Activated CD4-positive, alpha-beta memory T cell treated with anti-CD3 and anti-CD28 coated beads, Interleukin-2, amount 10 ng/mL, durations not matched to agents 7 days and 5 days (primary cell): ENCODE measurements at regions not wholly inside any gene's neighbourhood (a gene's known extent, or its start where the extent isn't known, plus 50 kb on each side); places are given as distances from the start of the nearest gene placed in this dataset.

ENCODE experiments used
- CTCF ChIA-PET: fragments of 350-600 bp; sonication (Branson Sonifier 250); formaldehyde crosslinking; loops from one replicate; lab custom pipeline; 2021; ENCODE audit warnings: antibody characterized with exemption, inconsistent platforms; lab: Charles Lee
- POLR2A ChIA-PET: fragments of 350-600 bp; sonication (Branson Sonifier 250); formaldehyde crosslinking; loops from one replicate; lab custom pipeline; 2021; ENCODE audit warnings: antibody characterized with exemption; lab: Charles Lee
- DNase-seq: peaks from one replicate; pipeline ENCODE4 v3.0.0-alpha.2; 2020
- H3K27ac Mint-ChIP-seq: one replicate; pipeline ENCODE4 v1.8.0; 2021; ENCODE audit warnings: mild to moderate bottlenecking, mixed read lengths
- H3K27me3 Mint-ChIP-seq: one replicate; pipeline ENCODE4 v1.8.0; 2021; ENCODE audit warnings: mixed read lengths
- H3K36me3 Mint-ChIP-seq: one replicate; pipeline ENCODE4 v1.8.0; 2021; ENCODE audit warnings: low read depth, mixed read lengths
- H3K4me1 Mint-ChIP-seq: one replicate; pipeline ENCODE4 v1.8.0; 2021; ENCODE audit warnings: mixed read lengths
- H3K4me3 Mint-ChIP-seq: one replicate; pipeline ENCODE4 v1.8.0; 2021; ENCODE audit warnings: mild to moderate bottlenecking, mixed read lengths
- H3K9me3 Mint-ChIP-seq: one replicate; pipeline ENCODE4 v1.8.0; 2021; ENCODE audit warnings: mixed read lengths

GRCh38 chr13:85935868-85936467 is 136.7 kb upstream of the SLITRK6 start:
- POLR2A ChIA-PET: no interaction called here
- H3K4me3 Mint-ChIP-seq: no peak overlapping the region
- peaks cover 19% of the 10 kb centered on the region for H3K9me3 Mint-ChIP-seq
- no peaks in the 10 kb centered on the region for H3K4me1 Mint-ChIP-seq
- no peak overlapping the region for H3K27ac Mint-ChIP-seq
- CTCF ChIA-PET: no interaction called here
- no peaks in the 10 kb centered on the region for H3K27me3 Mint-ChIP-seq
- no peaks in the 10 kb centered on the region for H3K36me3 Mint-ChIP-seq
- DNase-seq: no peak

GRCh38 chr13:85930108-85930507 is 130.9 kb upstream of the SLITRK6 start:
- H3K9me3 Mint-ChIP-seq: peaks cover 6% of the 10 kb centered on the region
- no peak overlapping the region for H3K4me3 Mint-ChIP-seq
- H3K27ac Mint-ChIP-seq: no peak overlapping the region
- ChIA-PET POLR2A (no interaction called here), CTCF (no interaction called here)
- H3K4me1 Mint-ChIP-seq: no peaks in the 10 kb centered on the region
- H3K36me3 Mint-ChIP-seq: no peaks in the 10 kb centered on the region
- no peaks in the 10 kb centered on the region for H3K27me3 Mint-ChIP-seq
- DNase-seq: no peak

- peaks cover 9% of the 10 kb centered on the region for H3K9me3 Mint-ChIP-seq
- H3K4me1 Mint-ChIP-seq: no peaks in the 10 kb centered on the region
- no peaks in the 10 kb centered on the region for H3K27me3 Mint-ChIP-seq
- H3K27ac Mint-ChIP-seq: no peak overlapping the region
- H3K36me3 Mint-ChIP-seq: no peaks in the 10 kb centered on the region
- no peak overlapping the region for H3K4me3 Mint-ChIP-seq
- ChIA-PET CTCF (no interaction called here), POLR2A (no interaction called here)
- DNase-seq: no peak
These were observed 111.7 kb upstream of the SLITRK6 start for GRCh38 chr13:85910962-85911361.

DNA sequence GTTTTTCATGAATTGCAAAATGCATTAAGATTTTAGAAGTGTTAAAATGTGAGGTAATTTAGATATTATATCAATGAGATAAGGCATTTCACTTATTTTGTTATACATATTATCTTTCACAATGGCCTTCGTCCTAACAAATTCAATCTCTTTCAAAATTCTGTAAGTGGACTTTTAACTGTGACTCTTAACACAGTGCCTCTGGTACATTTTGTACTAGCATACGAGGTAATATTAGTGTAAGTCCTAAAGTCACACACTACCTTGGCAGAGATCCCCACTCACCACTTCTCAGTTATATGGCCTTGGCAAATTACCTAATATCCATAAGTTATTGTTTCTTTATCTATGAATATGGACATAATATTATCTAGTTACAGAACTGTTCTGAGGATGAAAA is 101.3 kb upstream of the SLITRK6 start:
- no peak overlapping the region for H3K4me3 Mint-ChIP-seq
- DNase-seq: no peak
- H3K27me3 Mint-ChIP-seq: no peaks in the 10 kb centered on the region
- H3K36me3 Mint-ChIP-seq: no peaks in the 10 kb centered on the region
- ChIA-PET CTCF (no interaction called here), POLR2A (no interaction called here)
- no peaks in the 10 kb centered on the region for H3K4me1 Mint-ChIP-seq
- no peak overlapping the region for H3K27ac Mint-ChIP-seq
- H3K9me3 Mint-ChIP-seq: no peaks in the 10 kb centered on the region

GRCh38 chr13:85896516-85897450 is 97.6 kb upstream of the SLITRK6 start:
- Mint-ChIP-seq H3K27ac (no peak overlapping the region), H3K4me3 (no peak overlapping the region), H3K36me3 (no peaks in the 10 kb centered on the region), H3K9me3 (peaks cover 2% of the 10 kb centered on the region), H3K4me1 (no peaks in the 10 kb centered on the region), H3K27me3 (no peaks in the 10 kb centered on the region)
- ChIA-PET POLR2A (no interaction called here), CTCF (no interaction called here)
- DNase-seq: no peak

- no peak for DNase-seq
- ChIA-PET POLR2A (no interaction called here), CTCF (no interaction called here)
- no peak overlapping the region for H3K4me3 Mint-ChIP-seq
- H3K4me1 Mint-ChIP-seq: no peaks in the 10 kb centered on the region
- no peak overlapping the region for H3K27ac Mint-ChIP-seq
- no peaks in the 10 kb centered on the region for H3K9me3 Mint-ChIP-seq
- no peaks in the 10 kb centered on the region for H3K36me3 Mint-ChIP-seq
- H3K27me3 Mint-ChIP-seq: no peaks in the 10 kb centered on the region
These were observed 88.2 kb upstream of the SLITRK6 start for GRCh38 chr13:85887406-85887805.

DNA sequence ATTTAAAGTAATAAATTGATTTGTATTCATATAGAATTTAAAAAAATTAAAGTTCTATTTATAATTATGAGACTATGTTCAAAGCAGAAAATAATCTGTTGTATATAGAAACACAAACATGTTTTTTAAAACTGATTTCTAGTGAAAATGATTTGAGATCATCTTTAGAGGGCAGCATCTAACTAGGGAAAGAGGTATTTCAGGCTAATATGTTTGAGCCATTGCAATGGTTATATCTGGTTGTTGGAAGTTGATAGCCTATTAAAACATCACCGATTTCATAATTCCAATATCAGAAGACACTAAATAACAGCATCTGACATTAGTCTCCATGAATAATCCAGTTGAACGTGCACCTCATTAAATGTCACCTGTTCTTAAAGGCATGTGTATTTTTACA is 79.8 kb upstream of the SLITRK6 start:
- no peaks in the 10 kb centered on the region for H3K36me3 Mint-ChIP-seq
- ChIA-PET CTCF (no interaction called here), POLR2A (no interaction called here)
- H3K27me3 Mint-ChIP-seq: no peaks in the 10 kb centered on the region
- H3K4me3 Mint-ChIP-seq: no peak overlapping the region
- no peak overlapping the region for H3K27ac Mint-ChIP-seq
- DNase-seq: no peak
- H3K4me1 Mint-ChIP-seq: no peaks in the 10 kb centered on the region
- H3K9me3 Mint-ChIP-seq: no peaks in the 10 kb centered on the region

- Mint-ChIP-seq H3K27ac (no peak overlapping the region), H3K9me3 (no peaks in the 10 kb centered on the region), H3K27me3 (no peaks in the 10 kb centered on the region), H3K4me1 (no peaks in the 10 kb centered on the region), H3K36me3 (no peaks in the 10 kb centered on the region), H3K4me3 (no peak overlapping the region)
- ChIA-PET POLR2A (no interaction called here), CTCF (no interaction called here)
- DNase-seq: no peak
These were observed 65.8 kb upstream of the SLITRK6 start for GRCh38 chr13:85864963-85865530.

- no peak overlapping the region for H3K4me3 Mint-ChIP-seq
- no peak for DNase-seq
- ChIA-PET CTCF (no interaction called here), POLR2A (no interaction called here)
- H3K27ac Mint-ChIP-seq: no peak overlapping the region
- H3K27me3 Mint-ChIP-seq: no peaks in the 10 kb centered on the region
- no peaks in the 10 kb centered on the region for H3K36me3 Mint-ChIP-seq
- no peaks in the 10 kb centered on the region for H3K4me1 Mint-ChIP-seq
- peaks cover 7% of the 10 kb centered on the region for H3K9me3 Mint-ChIP-seq
These were observed 54.9 kb upstream of the SLITRK6 start for GRCh38 chr13:85853901-85854663.

GRCh38 chr13:85853161-85853894 is 54.1 kb upstream of the SLITRK6 start:
- Mint-ChIP-seq H3K36me3 (no peaks in the 10 kb centered on the region), H3K9me3 (peaks cover 7% of the 10 kb centered on the region), H3K27ac (no peak overlapping the region), H3K4me3 (no peak overlapping the region), H3K4me1 (no peaks in the 10 kb centered on the region), H3K27me3 (no peaks in the 10 kb centered on the region)
- DNase-seq: no peak
- ChIA-PET POLR2A (no interaction called here), CTCF (no interaction called here)
